ENCODE measurements at regions not wholly inside any gene's neighbourhood (a gene's known extent, or its start where the extent isn't known, plus 50 kb on each side); places are given as distances from the start of the nearest gene placed in this dataset.

GRCh38 chr3:30189900-30190299 is 416.5 kb upstream of the TGFBR2 start:
- Mint-ChIP-seq H3K27ac (no peak overlapping the region), H3K9me3 (no peaks in the 10 kb centered on the region), H3K36me3 (ENCODE audit: low read depth) (no peaks in the 10 kb centered on the region), H3K4me1 (no peaks in the 10 kb centered on the region), H3K27me3 (ENCODE audit: low read depth, poor library complexity) (no peaks in the 10 kb centered on the region), H3K4me3 (no peak overlapping the region)
- no peak for DNase-seq
- no peak for TF ChIP-seq CTCF (IDR thresholded peaks at IDR 0.05)

GRCh38 chr3:30193625-30194044 is 412.8 kb upstream of the TGFBR2 start:
- DNase-seq, result no peak
- Mint-ChIP-seq H3K27ac (no peak overlapping the region), H3K36me3 (ENCODE audit: low read depth) (no peaks in the 10 kb centered on the region), H3K9me3 (no peaks in the 10 kb centered on the region), H3K4me1 (peaks cover 9% of the 10 kb centered on the region), H3K27me3 (ENCODE audit: low read depth, poor library complexity) (no peaks in the 10 kb centered on the region), H3K4me3 (no peak overlapping the region)
- TF ChIP-seq CTCF (IDR thresholded peaks at IDR 0.05), result no peak

GRCh38 chr3:30195352-30195751 is 411.0 kb upstream of the TGFBR2 start:
- no peak overlapping the region for H3K27ac Mint-ChIP-seq
- H3K4me3 Mint-ChIP-seq, result no peak overlapping the region

GRCh38 chr3:30198162-30198561 is 408.2 kb upstream of the TGFBR2 start:
- TF ChIP-seq CTCF (IDR thresholded peaks at IDR 0.05), result no peak
- DNase-seq, result no peak
- Mint-ChIP-seq H3K4me1 (peaks cover 17% of the 10 kb centered on the region), H3K27ac (peak overlapping the region; percentile 47), H3K36me3 (ENCODE audit: low read depth) (no peaks in the 10 kb centered on the region), H3K9me3 (peaks cover 4% of the 10 kb centered on the region), H3K27me3 (ENCODE audit: low read depth, poor library complexity) (no peaks in the 10 kb centered on the region), H3K4me3 (no peak overlapping the region)

More at GRCh38 chr3:30195352-30195751, 411.0 kb upstream of the TGFBR2 start:
- H3K9me3 Mint-ChIP-seq, result no peaks in the 10 kb centered on the region
- H3K36me3 Mint-ChIP-seq (ENCODE audit: low read depth), result no peaks in the 10 kb centered on the region
- TF ChIP-seq CTCF (IDR thresholded peaks at IDR 0.05), result no peak
- no peak for DNase-seq
- peaks cover 17% of the 10 kb centered on the region for H3K4me1 Mint-ChIP-seq
- H3K27me3 Mint-ChIP-seq (ENCODE audit: low read depth, poor library complexity), result no peaks in the 10 kb centered on the region

- peak; percentile 81 for DNase-seq
- H3K27ac Mint-ChIP-seq, result no peak overlapping the region
- H3K4me1 Mint-ChIP-seq, result peaks cover 17% of the 10 kb centered on the region
- H3K36me3 Mint-ChIP-seq (ENCODE audit: low read depth), result no peaks in the 10 kb centered on the region
- no peak overlapping the region for H3K4me3 Mint-ChIP-seq
- H3K9me3 Mint-ChIP-seq, result peaks cover 4% of the 10 kb centered on the region
- no peaks in the 10 kb centered on the region for H3K27me3 Mint-ChIP-seq (ENCODE audit: low read depth, poor library complexity)
- TF ChIP-seq CTCF (IDR thresholded peaks at IDR 0.05), result peak; percentile 94
Measured at GRCh38 chr3:30199096-30199759, 407.2 kb upstream of the TGFBR2 start.

GRCh38 chr3:30199855-30200254 is 406.5 kb upstream of the TGFBR2 start:
- Mint-ChIP-seq H3K27me3 (ENCODE audit: low read depth, poor library complexity) (no peaks in the 10 kb centered on the region), H3K4me1 (peaks cover 17% of the 10 kb centered on the region), H3K27ac (no peak overlapping the region), H3K4me3 (no peak overlapping the region), H3K9me3 (peaks cover 4% of the 10 kb centered on the region), H3K36me3 (ENCODE audit: low read depth) (no peaks in the 10 kb centered on the region)
- TF ChIP-seq CTCF (IDR thresholded peaks at IDR 0.05), result no peak
- DNase-seq, result no peak
